H1 (cell line): ENCODE measurements at regions not wholly inside any gene's neighbourhood (a gene's known extent, or its start where the extent isn't known, plus 50 kb on each side); places are given as distances from the start of the nearest gene placed in this dataset.

ENCODE experiments used
- CTCF ChIA-PET: fragments of 300-600 bp; sonication (Branson Sonifier 250); formaldehyde crosslinking; loops from one replicate; lab custom pipeline; 2021; ENCODE audit not compliant: partially characterized antibody; lab: Charles Lee
- POLR2A ChIA-PET: fragments of 300-600 bp; sonication (Branson Sonifier 250); formaldehyde crosslinking; loops from one replicate; lab custom pipeline; 2021; ENCODE audit warnings: inconsistent platforms; ENCODE audit not compliant: partially characterized antibody; lab: Charles Lee
- DNase-seq, 2 experiments: peaks; one replicate each; pipeline versions ENCODE4 v3.0.0 to v3.0.0-alpha.2; 2010 to 2022; ENCODE audit warnings: low spot score in 2 of 2, low read depth in 1 of 2, mixed read lengths in 1 of 2
- FAIRE-seq: peaks from 2 replicates; lab custom pipeline; 2011; peaks lifted over from hg19 to GRCh38; lab: Jason Lieb, UNC
- H2AFZ ChIP-seq: 2 replicates; pipeline ENCODE4 v1.8.1; 2012; ENCODE audit warnings: low read length, inconsistent platforms
- H2AK5ac ChIP-seq: 2 replicates; pipeline ENCODE4 v1.6.1; 2013; ENCODE audit warnings: low read depth, low read length
- H2BK120ac ChIP-seq: replicated peaks from 2 replicates; pipeline ENCODE3; 2013; ENCODE audit warnings: low read depth, low read length, inconsistent platforms
- H2BK12ac ChIP-seq: 2 replicates; pipeline ENCODE4 v1.6.1; 2013; ENCODE audit warnings: low read depth, low read length
- H2BK15ac ChIP-seq: 2 replicates; pipeline ENCODE4 v1.6.1; 2013; ENCODE audit warnings: low read length
- H2BK20ac ChIP-seq: 2 replicates; pipeline ENCODE4 v1.6.1; 2013; ENCODE audit warnings: low read length
- H2BK5ac ChIP-seq: 2 replicates; pipeline ENCODE4 v1.6.1; 2013; ENCODE audit warnings: low read depth, low read length
- H3K14ac ChIP-seq: 2 replicates; pipeline ENCODE4 v1.6.1; 2013; ENCODE audit warnings: inconsistent platforms; ENCODE audit not compliant: insufficient read length
- H3K18ac ChIP-seq: 2 replicates; pipeline ENCODE4 v1.6.1; 2013; ENCODE audit warnings: low read length; ENCODE audit errors: extremely low read depth
- H3K23ac ChIP-seq: 2 replicates; pipeline ENCODE4 v1.6.1; 2013; ENCODE audit warnings: inconsistent platforms; ENCODE audit not compliant: insufficient read length
- H3K23me2 ChIP-seq: 2 replicates; pipeline ENCODE4 v1.6.1; 2013; ENCODE audit warnings: low read depth, low read length
- H3K27ac ChIP-seq: 2 replicates; pipeline ENCODE4 v1.6.1; 2011; ENCODE audit warnings: low read depth, low read length, inconsistent platforms
- H3K27me3 ChIP-seq, 4 experiments: replicated peaks in 1 of 4; 1 replicate in 1 of 4; 2 replicates in 3 of 4; pipeline versions ENCODE4 v1.6.1 to v1.8.1; 2011 to 2013; ENCODE audit warnings: low read length in 3 of 4, mild to moderate bottlenecking in 3 of 4, inconsistent platforms in 2 of 4, mixed read lengths in 2 of 4, moderate library complexity in 1 of 4; ENCODE audit not compliant: control insufficient read depth in 3 of 4, insufficient read depth in 3 of 4; ENCODE audit errors: extremely low read depth in 1 of 4
- H3K36me3 ChIP-seq, 4 experiments: 2 replicates each; pipeline versions ENCODE4 v1.6.1 to v1.8.1; 2011 to 2013; ENCODE audit warnings: mild to moderate bottlenecking in 4 of 4, low read length in 3 of 4, moderate library complexity in 2 of 4, control low read depth in 1 of 4, inconsistent platforms in 1 of 4; ENCODE audit not compliant: insufficient read depth in 4 of 4, control insufficient read depth in 2 of 4
- H3K4ac ChIP-seq: replicated peaks from 2 replicates; pipeline ENCODE3; 2013; ENCODE audit warnings: low read length, low read depth, mixed read lengths, inconsistent platforms; ENCODE audit not compliant: insufficient read length
- H3K4me1 ChIP-seq, 4 experiments: replicated peaks in 1 of 4; 1 replicate in 1 of 4; 2 replicates in 3 of 4; pipeline versions ENCODE4 v1.6.1 to v1.8.1; 2011 to 2013; ENCODE audit warnings: low read length in 3 of 4, inconsistent platforms in 2 of 4, mixed read lengths in 1 of 4; ENCODE audit not compliant: insufficient read depth in 4 of 4, control insufficient read depth in 3 of 4
- H3K4me2 ChIP-seq, 2 experiments: 2 replicates each; pipeline versions ENCODE4 v1.6.1 to v1.8.1; 2011 to 2013; ENCODE audit warnings: low read depth in 2 of 2, low read length in 2 of 2, control low read depth in 1 of 2, inconsistent platforms in 1 of 2, mild to moderate bottlenecking in 1 of 2; ENCODE audit not compliant: insufficient read depth in 1 of 2
- H3K4me3 ChIP-seq, 4 experiments: fragments of 200-600, 300-600 bp in 1 of 4; sonication (generic), shearing (Covaris generic), sonication (Bioruptor Twin) in 1 of 4; 2 replicates each; pipeline versions ENCODE4 v1.5.1 to v1.8.1; 2011 to 2016; ENCODE audit warnings: low read length in 4 of 4, low read depth in 3 of 4, control low read depth in 2 of 4, inconsistent platforms in 2 of 4, mild to moderate bottlenecking in 2 of 4, mixed read lengths in 1 of 4, moderate library complexity in 1 of 4; ENCODE audit not compliant: insufficient read depth in 2 of 4; ENCODE audit errors: extremely low read depth in 1 of 4
- H3K56ac ChIP-seq: replicated peaks from 2 replicates; pipeline ENCODE3; 2013; ENCODE audit warnings: low read depth, mild to moderate bottlenecking, mixed read lengths, low read length, inconsistent platforms; ENCODE audit not compliant: insufficient read length
- H3K79me1 ChIP-seq: 2 replicates; pipeline ENCODE4 v1.6.1; 2013; ENCODE audit warnings: low read depth, low read length, control low read depth
- H3K79me2 ChIP-seq, 2 experiments: 2 replicates each; pipeline versions ENCODE4 v1.6.1 to v1.8.1; 2012 to 2013; ENCODE audit warnings: low read length in 2 of 2, mild to moderate bottlenecking in 2 of 2, inconsistent platforms in 1 of 2; ENCODE audit not compliant: insufficient read depth in 2 of 2, control insufficient read depth in 1 of 2
- H3K9ac ChIP-seq, 4 experiments: replicated peaks in 1 of 4; 1 replicate in 1 of 4; 2 replicates in 3 of 4; pipeline versions ENCODE4 v1.6.1 to v1.8.1; 2011 to 2013; ENCODE audit warnings: low read depth in 3 of 4, low read length in 3 of 4, control low read depth in 2 of 4, mild to moderate bottlenecking in 2 of 4, moderate library complexity in 2 of 4, inconsistent platforms in 1 of 4; ENCODE audit errors: extremely low read depth in 1 of 4
- H3K9me3 ChIP-seq, 2 experiments: 2 replicates each; pipeline versions ENCODE4 v1.6.1 to v1.8.1; 2012 to 2013; ENCODE audit warnings: mild to moderate bottlenecking in 2 of 2, moderate library complexity in 2 of 2, control low read depth in 1 of 2, inconsistent platforms in 1 of 2, low read depth in 1 of 2, low read length in 1 of 2, mixed read lengths in 1 of 2; ENCODE audit not compliant: insufficient read depth in 2 of 2
- H4K20me1 ChIP-seq, 2 experiments: replicated peaks in 1 of 2; 2 replicates each; pipeline versions ENCODE3 to v1.8.1; 2011 to 2013; ENCODE audit warnings: inconsistent platforms in 2 of 2, low read length in 2 of 2, mild to moderate bottlenecking in 1 of 2; ENCODE audit not compliant: insufficient read depth in 2 of 2, control insufficient read depth in 1 of 2
- H4K5ac ChIP-seq: 2 replicates; pipeline ENCODE4 v1.6.1; 2013; ENCODE audit warnings: low read length, low read depth, mixed read lengths, inconsistent platforms; ENCODE audit not compliant: insufficient read length
- H4K8ac ChIP-seq: 2 replicates; pipeline ENCODE4 v1.8.0; 2013; ENCODE audit warnings: mild to moderate bottlenecking, moderate library complexity, low read length, inconsistent platforms; ENCODE audit not compliant: insufficient read depth; ENCODE audit errors: extremely low read depth
- H4K91ac ChIP-seq: replicated peaks from 2 replicates; pipeline ENCODE3; 2013; ENCODE audit warnings: low read length, mixed read lengths, inconsistent platforms; ENCODE audit not compliant: insufficient read length
- BCL11A ChIP-seq, 2 experiments: IDR thresholded peaks; one replicate each; pipeline ENCODE4 v1.6.1; 2011; ENCODE audit warnings: low read depth in 2 of 2, low read length in 2 of 2, mild to moderate bottlenecking in 2 of 2
- CBX5 ChIP-seq: fragments of 300-800, 300-1000 bp; sonication (generic); IDR thresholded peaks from 2 replicates; pipeline ENCODE4 v1.7.1; 2016; ENCODE audit warnings: antibody characterized with exemption, low read length, low read depth
- CBX8 ChIP-seq: fragments of 300-800, 300-1000 bp; sonication (generic); IDR thresholded peaks from 2 replicates; pipeline ENCODE4 v1.7.1; 2016; ENCODE audit warnings: low read depth, low read length, borderline replicate concordance
- CHD2 ChIP-seq: IDR thresholded peaks from 2 replicates; pipeline ENCODE4 v1.6.1; 2012; ENCODE audit warnings: low read length, improper control_type of control experiment
- FOSL1 ChIP-seq: IDR thresholded peaks from 2 replicates; pipeline ENCODE4 v1.6.1; 2011; ENCODE audit warnings: mild to moderate bottlenecking, low read depth, low read length, moderate library complexity; ENCODE audit not compliant: insufficient read depth
- JUN ChIP-seq: IDR thresholded peaks from 2 replicates; pipeline ENCODE4 v1.6.1; 2011; ENCODE audit warnings: low read depth, mild to moderate bottlenecking, improper control_type of control experiment, low read length
- KDM5A ChIP-seq: fragments of 200-600 bp; IDR thresholded peaks from 2 replicates; pipeline ENCODE4 v1.7.1; 2012; ENCODE audit warnings: mild to moderate bottlenecking, low read length, inconsistent platforms, mixed read lengths
- POLR2AphosphoS5 ChIP-seq: IDR thresholded peaks from 2 replicates; pipeline ENCODE4 v1.6.1; 2011; ENCODE audit warnings: low read depth, low read length
- RAD21 ChIP-seq, 2 experiments: IDR thresholded peaks in 1 of 2; conservative IDR thresholded peaks in 1 of 2; 2 replicates each; pipeline ENCODE4 v1.6.1; 2011; ENCODE audit warnings: low read depth in 2 of 2, low read length in 2 of 2, improper control_type of control experiment in 1 of 2, inconsistent platforms in 1 of 2, mild to moderate bottlenecking in 1 of 2, moderate library complexity in 1 of 2
- SIX5 ChIP-seq: IDR thresholded peaks from 2 replicates; pipeline ENCODE4 v1.6.1; 2011; ENCODE audit warnings: mild to moderate bottlenecking, low read depth, low read length
- SP2 ChIP-seq: IDR thresholded peaks from 2 replicates; pipeline ENCODE4 v1.6.1; 2012; ENCODE audit warnings: mild to moderate bottlenecking, low read length, inconsistent platforms
- TCF12 ChIP-seq: IDR thresholded peaks from 2 replicates; pipeline ENCODE4 v1.6.1; 2011; ENCODE audit warnings: low read depth, mild to moderate bottlenecking, low read length
- TEAD4 ChIP-seq: IDR thresholded peaks from 2 replicates; pipeline ENCODE4 v1.6.1; 2012; ENCODE audit warnings: low read depth, low read length, inconsistent platforms, mixed read lengths
- WGBS, 2 experiments: shearing (Covaris generic) in 1 of 2; methylation state at CpG; one replicate each; pipeline versions ENCODE4 v1.1.6 to v1.1.7; 2013 to 2015; ENCODE audit warnings: low lambda C conversion rate in 2 of 2, mixed read lengths in 2 of 2, inconsistent platforms in 1 of 2, low coverage in 1 of 2, missing lambda C conversion rate in 1 of 2; ENCODE audit not compliant: insufficient replicate concordance in 2 of 2, insufficient coverage in 1 of 2, insufficient read length in 1 of 2; ENCODE audit errors: extremely low coverage in 1 of 2, missing lambda C conversion rate in 1 of 2; 5-methylcytosine and 5-hydroxymethylcytosine counted together
- TF ChIP-seq, protein P1 (sequence below): IDR thresholded peaks from 2 replicates; pipeline ENCODE4 v1.6.1; 2011; ENCODE audit warnings: low read length, improper control_type of control experiment

DNA sequence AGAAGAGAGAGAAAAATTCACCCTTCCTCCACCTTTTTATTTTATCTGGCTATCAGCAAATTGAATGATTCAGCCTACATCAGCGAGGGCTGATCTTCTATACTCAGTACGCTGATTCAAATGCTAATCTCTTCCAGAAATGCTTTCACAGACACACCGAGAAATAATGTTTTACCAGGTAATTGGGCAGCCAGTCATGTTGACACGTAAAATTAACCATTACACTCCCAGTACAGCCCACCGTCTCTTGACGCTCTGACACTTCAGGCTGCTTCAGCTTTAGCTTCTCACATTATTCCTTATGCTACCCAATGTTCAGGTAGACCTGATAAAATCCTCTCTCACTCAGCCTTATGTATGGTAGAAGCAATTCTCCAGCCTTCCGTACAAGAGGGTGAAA, 835.2 kb upstream of the PCDH10 start:
- no peak overlapping the region for H4K8ac ChIP-seq
- no peak overlapping the region for H2BK5ac ChIP-seq
- H3K23ac ChIP-seq = no peak overlapping the region
- POLR2A ChIA-PET = no interaction called here
- H3K4me2 ChIP-seq = no peak overlapping the region
- H3K79me1 ChIP-seq = no peaks in the 10 kb centered on the region
- H3K36me3 ChIP-seq = no peaks in the 10 kb centered on the region
- CTCF ChIA-PET = interaction anchor here (1.4 kb wide), 1 partner anchor 19 kb away, joined by 4 read pairs; no protein-coding TSS in a partner anchor
- FAIRE-seq (no peak), DNase-seq (no peak)
- no peak overlapping the region for H3K4ac ChIP-seq
- no peak overlapping the region for H2BK15ac ChIP-seq
- H3K9ac ChIP-seq = no peak overlapping the region
- no peak overlapping the region for H4K5ac ChIP-seq
- H3K14ac ChIP-seq = no peak overlapping the region
- no peak overlapping the region for H4K91ac ChIP-seq
- H2BK120ac ChIP-seq = no peak overlapping the region
- H3K9me3 ChIP-seq = no peaks in the 10 kb centered on the region
- H4K20me1 ChIP-seq = no peaks in the 10 kb centered on the region
- no peak overlapping the region for H3K56ac ChIP-seq
- 96% methylated on average over 7 of the region's 7 CpGs; no CpG with 5 or more reads in 1 of the 2 experiments for WGBS, 2 experiments
- no peak overlapping the region for H3K4me3 ChIP-seq
- H3K27ac ChIP-seq = no peak overlapping the region
- H2BK12ac ChIP-seq = no peak overlapping the region
- no peak overlapping the region for H2AK5ac ChIP-seq
- H3K18ac ChIP-seq = no peak overlapping the region
- no peaks in the 10 kb centered on the region for H3K23me2 ChIP-seq
- no peak overlapping the region for H2BK20ac ChIP-seq
- H2AFZ ChIP-seq = peak overlapping the region; percentile 41; the same call in 1 of the 2 replicates
- H3K27me3 ChIP-seq = no peaks in the 10 kb centered on the region
- no peaks in the 10 kb centered on the region for H3K4me1 ChIP-seq
- no peaks in the 10 kb centered on the region for H3K79me2 ChIP-seq
- TF ChIP-seq TCF12 (no peak), CHD2 (no peak), POLR2AphosphoS5 (no peak), KDM5A (no peak), CBX5 (no peak), TEAD4 (no peak), BCL11A (IDR thresholded peaks at IDR 0.05; ENCODE audit: low read depth in 2 of 2, low read length in 2 of 2) (no peak), SP2 (no peak), RAD21 (IDR thresholded peaks at IDR 0.05 in 1 of 2, conservative IDR thresholded peaks at IDR 0.05 in 1 of 2; ENCODE audit: low read depth in 2 of 2, low read length in 2 of 2) (no peak), JUN (no peak), SIX5 (no peak), CBX8 (no peak), FOSL1 (no peak)
- TF ChIP-seq, protein P1, sequence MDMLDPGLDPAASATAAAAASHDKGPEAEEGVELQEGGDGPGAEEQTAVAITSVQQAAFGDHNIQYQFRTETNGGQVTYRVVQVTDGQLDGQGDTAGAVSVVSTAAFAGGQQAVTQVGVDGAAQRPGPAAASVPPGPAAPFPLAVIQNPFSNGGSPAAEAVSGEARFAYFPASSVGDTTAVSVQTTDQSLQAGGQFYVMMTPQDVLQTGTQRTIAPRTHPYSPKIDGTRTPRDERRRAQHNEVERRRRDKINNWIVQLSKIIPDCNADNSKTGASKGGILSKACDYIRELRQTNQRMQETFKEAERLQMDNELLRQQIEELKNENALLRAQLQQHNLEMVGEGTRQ = no peak
